K562 (cell line): ENCODE measurements at regions not wholly inside any gene's neighbourhood (a gene's known extent, or its start where the extent isn't known, plus 50 kb on each side); places are given as distances from the start of the nearest gene placed in this dataset.

ENCODE experiments used
- ATAC-seq: fragments of 200-7000 bp; cut with Tn5 transposase; 3 replicates; pipeline ENCODE4 v1.9.1; 2020; ENCODE audit warnings: moderate library complexity
- BruUV-seq: library from RNA; stranded (reverse); fragments of 400-500 nt; replicated peaks from 2 replicates; lab custom pipeline; 2021; lab: Mats Ljungman, UMichigan
- CTCF ChIA-PET: fragments of 300-600 bp; formaldehyde crosslinking; extraction: SDS; loops from one replicate; lab custom pipeline; 2021; ENCODE audit warnings: low intra/inter-chr PET ratio; lab: Yijun Ruan, JAX
- POLR2A ChIA-PET: fragments of 300-600, 350-650 bp; sonication (Branson Sonifier 250); formaldehyde crosslinking; extraction: SDS; loops from one replicate; lab custom pipeline; 2021; ENCODE audit warnings: antibody characterized with exemption, inconsistent platforms; lab: Yijun Ruan, JAX
- DNase-seq, 4 experiments: peaks; one replicate each; pipeline versions ENCODE4 v3.0.0 to v3.0.0-alpha.2; 2011 to 2018; ENCODE audit warnings: low spot score in 3 of 4, mixed read lengths in 3 of 4; ENCODE audit errors: extremely low read depth in 1 of 4
- FAIRE-seq: peaks from 2 replicates; lab custom pipeline; 2011; peaks lifted over from hg19 to GRCh38; lab: Jason Lieb, UNC
- H2AFZ ChIP-seq: 2 replicates; pipeline ENCODE4 v1.6.0; 2011; ENCODE audit warnings: low read depth, low read length, control low read depth, inconsistent platforms
- H3K27ac ChIP-seq: fragments of 200-600 bp; 3 replicates; pipeline ENCODE4 v1.8.0; 2011; ENCODE audit warnings: low read depth, mild to moderate bottlenecking, control low read depth, inconsistent platforms, low read length, moderate library complexity, mixed read lengths; ENCODE audit errors: extremely low read depth
- H3K27me3 ChIP-seq, 2 experiments: fragments of 300-600 bp in 1 of 2; 2 replicates in 1 of 2; 3 replicates in 1 of 2; pipeline versions ENCODE4 v1.6.0 to v1.8.0; 2011; ENCODE audit warnings: inconsistent platforms in 2 of 2, low read length in 2 of 2, mild to moderate bottlenecking in 1 of 2, mixed read lengths in 1 of 2, moderate library complexity in 1 of 2; ENCODE audit not compliant: control insufficient read depth in 2 of 2, insufficient read depth in 2 of 2
- H3K36me3 ChIP-seq: fragments of 300-600 bp; 3 replicates; pipeline ENCODE4 v1.8.0; 2011; ENCODE audit warnings: mild to moderate bottlenecking, low read length, inconsistent platforms; ENCODE audit not compliant: control insufficient read depth, insufficient read depth
- H3K4me1 ChIP-seq, 2 experiments: fragments of 200-600 bp in 1 of 2; replicated peaks in 1 of 2; 2 replicates in 1 of 2; 3 replicates in 1 of 2; pipeline versions ENCODE4 v1.5.1 to v1.8.0; 2011; ENCODE audit warnings: inconsistent platforms in 2 of 2, low read length in 2 of 2, mild to moderate bottlenecking in 1 of 2, mixed read lengths in 1 of 2, moderate library complexity in 1 of 2; ENCODE audit not compliant: control insufficient read depth in 2 of 2, insufficient read depth in 2 of 2
- H3K4me2 ChIP-seq: 2 replicates; pipeline ENCODE4 v1.6.1; 2011; ENCODE audit warnings: low read length, control low read depth, inconsistent platforms, mixed read lengths; ENCODE audit not compliant: insufficient read depth
- H3K4me3 ChIP-seq: fragments of 200-600 bp; sonication (generic), shearing (Covaris generic); 2 replicates; pipeline ENCODE4 v1.5.1; 2016; ENCODE audit warnings: control low read depth, inconsistent platforms
- H3K79me2 ChIP-seq: fragments of 200-600 bp; 3 replicates; pipeline ENCODE4 v1.8.0; 2011; ENCODE audit warnings: low read length, inconsistent platforms; ENCODE audit not compliant: control insufficient read depth, insufficient read depth
- H3K9ac ChIP-seq, 2 experiments: 2 replicates each; pipeline versions ENCODE4 v1.6.0 to v1.6.1; 2011; ENCODE audit warnings: low read depth in 2 of 2, low read length in 2 of 2, control low read depth in 1 of 2, inconsistent platforms in 1 of 2, mild to moderate bottlenecking in 1 of 2, mixed read lengths in 1 of 2; ENCODE audit not compliant: insufficient read depth in 1 of 2
- H3K9me1 ChIP-seq: one replicate; pipeline ENCODE4 v1.6.0; 2011; ENCODE audit warnings: inconsistent platforms, mild to moderate bottlenecking, low read length, moderate library complexity; ENCODE audit not compliant: control insufficient read depth, insufficient read depth
- H3K9me3 ChIP-seq: replicated peaks from 2 replicates; pipeline ENCODE4 v1.5.1; 2011; ENCODE audit warnings: low read depth, low read length, inconsistent platforms; ENCODE audit not compliant: control insufficient read depth, insufficient read depth
- H4K20me1 ChIP-seq: replicated peaks from 2 replicates; pipeline ENCODE4 v1.6.1; 2011; ENCODE audit warnings: low read length, inconsistent platforms, mixed read lengths; ENCODE audit not compliant: control insufficient read depth, insufficient read depth
- CLOCK ChIP-seq: fragments of 250-450 bp; sonication (Bioruptor Pico); IDR thresholded peaks from 2 replicates; pipeline ENCODE4 v1.4.0; 2020; ENCODE audit warnings: mild to moderate bottlenecking, moderate library complexity, borderline replicate concordance
- CREM ChIP-seq: IDR thresholded peaks from 2 replicates; pipeline ENCODE4 v1.6.1; 2014; ENCODE audit warnings: antibody characterized with exemption, low read depth
- ELF1 ChIP-seq: fragments of 200-800 bp; sonication (Bioruptor generic); IDR thresholded peaks from 2 replicates; pipeline ENCODE4 v1.6.1; 2016; ENCODE audit warnings: missing genetic modification characterization, missing compliant biosample characterization
- GATA2 ChIP-seq: sonication (generic); formaldehyde crosslinking; IDR thresholded peaks from 2 replicates; pipeline ENCODE4 v1.4.0; 2020; ENCODE audit warnings: mild to moderate bottlenecking, missing genetic modification reagents
- KAT8 ChIP-seq: fragments of 450-650 bp; IDR thresholded peaks from 2 replicates; pipeline ENCODE4 v1.6.1; 2016; ENCODE audit warnings: low read depth, mild to moderate bottlenecking
- KLF13 ChIP-seq: fragments of 450-650 bp; IDR thresholded peaks from 2 replicates; pipeline ENCODE4 v1.6.1; 2016; ENCODE audit warnings: missing genetic modification characterization, low read depth, mild to moderate bottlenecking, missing compliant biosample characterization, moderate library complexity, borderline replicate concordance
- MYC ChIP-seq, 2 experiments: fragments of 250-450 bp in 1 of 2; sonication (Bioruptor Pico) in 1 of 2; IDR thresholded peaks; 2 replicates each; pipeline versions ENCODE4 v1.5.1 to v1.6.1; 2012 to 2021; ENCODE audit warnings: low read depth in 2 of 2, borderline replicate concordance in 1 of 2, improper control_type of control experiment in 1 of 2, low read length in 1 of 2, mild to moderate bottlenecking in 1 of 2, moderate library complexity in 1 of 2
- POLR2AphosphoS2 ChIP-seq: IDR thresholded peaks from 2 replicates; pipeline ENCODE4 v1.6.1; 2012; ENCODE audit warnings: low read length, improper control_type of control experiment
- PTBP1 ChIP-seq: fragments of 200-400 bp; formaldehyde crosslinking; IDR thresholded peaks from 2 replicates; pipeline ENCODE4 v1.6.1; 2017; ENCODE audit warnings: low read depth, low read length
- REST ChIP-seq, 2 experiments: fragments of 450-650 bp; formaldehyde crosslinking in 1 of 2; IDR thresholded peaks; 2 replicates each; pipeline versions ENCODE4 v1.4.0 to v1.6.1; 2014 to 2020; ENCODE audit warnings: mild to moderate bottlenecking in 2 of 2, borderline replicate concordance in 1 of 2, low read depth in 1 of 2
- SUPT5H ChIP-seq: fragments of 450-650 bp; IDR thresholded peaks from 2 replicates; pipeline ENCODE4 v1.6.1; 2016
- WGBS: fragments of 100-300 bp; shearing (Covaris generic); methylation state at CpG from one replicate; pipeline ENCODE4 v1.1.6; 2016; ENCODE audit warnings: low coverage, mixed read lengths; ENCODE audit not compliant: insufficient coverage; ENCODE audit errors: missing lambda C conversion rate; 5-methylcytosine and 5-hydroxymethylcytosine counted together
- in situ Hi-C: fragments of 300-500 bp; cut with MboI; formaldehyde crosslinking; loops from 4 replicates; pipeline ENCODE4 v1.15.0; 2018; ENCODE audit warnings: inconsistent platforms, mixed read lengths
- intact Hi-C: fragments of 100-400 bp; cut with micrococcal nuclease; formaldehyde crosslinking; loops from 2 replicates; pipeline ENCODE4 v1.14.2; 2022

- no peaks in the 10 kb centered on the region for H3K4me1 ChIP-seq
- no peak overlapping the region for H2AFZ ChIP-seq
- no peaks in the 10 kb centered on the region for H3K9me3 ChIP-seq
- CTCF ChIA-PET: no interaction called here
- TF ChIP-seq GATA2 (no peak), CLOCK (CRISPR knock-in tag) (no peak), PTBP1 (no peak), MYC (IDR thresholded peaks at IDR 0.05; ENCODE audit: low read depth, low read length) (no peak), MYC (CRISPR knock-in tag; IDR thresholded peaks at IDR 0.05; ENCODE audit: borderline replicate concordance, low read depth) (no peak), KLF13 (tag) (no peak), KAT8 (no peak), CREM (no peak), POLR2AphosphoS2 (no peak), REST (IDR thresholded peaks at IDR 0.05; ENCODE audit: borderline replicate concordance) (no peak), REST (CRISPR knock-in tag; IDR thresholded peaks at IDR 0.05; ENCODE audit: low read depth) (no peak), ELF1 (tag) (no peak), SUPT5H (no peak)
- 0% methylated on average over 8 of the region's 16 CpGs for WGBS
- H3K27ac ChIP-seq: no peak overlapping the region
- POLR2A ChIA-PET: interaction anchor here (0.5 to 0.6 kb wide), 2 partner anchors 270 to 712 kb away, joined by 3 read pairs; no protein-coding TSS in a partner anchor
- H3K27me3 ChIP-seq: peaks cover 0 to 18% of the 10 kb centered on the region in 2 experiments; a peak in 1 of 5 replicates
- intact Hi-C loops: loop anchor here (10.0 kb wide), 1 partner anchor 1857 kb away; no protein-coding TSS in a partner anchor
- H3K4me2 ChIP-seq: no peak overlapping the region
- FAIRE-seq (no peak), DNase-seq (no peak), ATAC-seq (no peak)
- BruUV-seq: no TSS peak
- no peaks in the 10 kb centered on the region for H3K36me3 ChIP-seq
- in situ Hi-C loops: no loop called here
- no peak overlapping the region for H3K9ac ChIP-seq
- no peaks in the 10 kb centered on the region for H4K20me1 ChIP-seq
- no peak overlapping the region for H3K4me3 ChIP-seq
- no peaks in the 10 kb centered on the region for H3K9me1 ChIP-seq
- no peaks in the 10 kb centered on the region for H3K79me2 ChIP-seq
Measured at GRCh38 chr10:130371666-130372065, 235.5 kb downstream of the GLRX3 start.
